ENCODE measurements at regions not wholly inside any gene's neighbourhood (a gene's known extent, or its start where the extent isn't known, plus 50 kb on each side); places are given as distances from the start of the nearest gene placed in this dataset.

- no peak overlapping the region for H3K4me3 ChIP-seq (ENCODE audit: control insufficient read depth, low read depth, low read length)
- TF ChIP-seq, protein P1, sequence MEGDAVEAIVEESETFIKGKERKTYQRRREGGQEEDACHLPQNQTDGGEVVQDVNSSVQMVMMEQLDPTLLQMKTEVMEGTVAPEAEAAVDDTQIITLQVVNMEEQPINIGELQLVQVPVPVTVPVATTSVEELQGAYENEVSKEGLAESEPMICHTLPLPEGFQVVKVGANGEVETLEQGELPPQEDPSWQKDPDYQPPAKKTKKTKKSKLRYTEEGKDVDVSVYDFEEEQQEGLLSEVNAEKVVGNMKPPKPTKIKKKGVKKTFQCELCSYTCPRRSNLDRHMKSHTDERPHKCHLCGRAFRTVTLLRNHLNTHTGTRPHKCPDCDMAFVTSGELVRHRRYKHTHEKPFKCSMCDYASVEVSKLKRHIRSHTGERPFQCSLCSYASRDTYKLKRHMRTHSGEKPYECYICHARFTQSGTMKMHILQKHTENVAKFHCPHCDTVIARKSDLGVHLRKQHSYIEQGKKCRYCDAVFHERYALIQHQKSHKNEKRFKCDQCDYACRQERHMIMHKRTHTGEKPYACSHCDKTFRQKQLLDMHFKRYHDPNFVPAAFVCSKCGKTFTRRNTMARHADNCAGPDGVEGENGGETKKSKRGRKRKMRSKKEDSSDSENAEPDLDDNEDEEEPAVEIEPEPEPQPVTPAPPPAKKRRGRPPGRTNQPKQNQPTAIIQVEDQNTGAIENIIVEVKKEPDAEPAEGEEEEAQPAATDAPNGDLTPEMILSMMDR (IDR thresholded peaks at IDR 0.05; ENCODE audit: control insufficient read depth, insufficient read depth, low read depth, low read length, missing control alignments) = no peak
- no peak for DNase-seq (ENCODE audit: low read depth)
Measured at GRCh38 chr3:110099711-110100110, 762.4 kb upstream of the DPPA4 start.

DNA sequence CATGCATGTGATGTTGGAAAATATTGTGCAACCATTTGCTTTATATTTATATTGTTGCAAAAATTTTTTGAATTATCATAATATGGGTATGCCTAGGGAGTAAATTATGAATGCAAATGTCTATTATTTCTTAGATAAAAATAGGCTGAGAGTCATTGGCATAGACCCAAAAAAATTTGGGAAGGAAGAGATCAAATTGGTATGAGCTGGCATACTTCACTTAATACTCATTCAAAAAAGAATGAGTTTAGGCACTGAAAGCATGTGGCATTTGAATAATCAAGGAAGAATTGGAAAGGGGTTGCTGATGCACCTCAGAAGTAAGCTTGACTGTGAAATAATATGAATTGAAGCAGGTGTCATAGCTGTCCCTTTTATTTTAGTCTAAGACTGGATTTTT, 764.0 kb upstream of the DPPA4 start:
- no peak for DNase-seq (ENCODE audit: low read depth)
- no peak overlapping the region for H3K4me3 ChIP-seq (ENCODE audit: control insufficient read depth, low read depth, low read length)
- TF ChIP-seq, protein P1 (IDR thresholded peaks at IDR 0.05; ENCODE audit: control insufficient read depth, insufficient read depth, low read depth, low read length, missing control alignments) = no peak

DNA sequence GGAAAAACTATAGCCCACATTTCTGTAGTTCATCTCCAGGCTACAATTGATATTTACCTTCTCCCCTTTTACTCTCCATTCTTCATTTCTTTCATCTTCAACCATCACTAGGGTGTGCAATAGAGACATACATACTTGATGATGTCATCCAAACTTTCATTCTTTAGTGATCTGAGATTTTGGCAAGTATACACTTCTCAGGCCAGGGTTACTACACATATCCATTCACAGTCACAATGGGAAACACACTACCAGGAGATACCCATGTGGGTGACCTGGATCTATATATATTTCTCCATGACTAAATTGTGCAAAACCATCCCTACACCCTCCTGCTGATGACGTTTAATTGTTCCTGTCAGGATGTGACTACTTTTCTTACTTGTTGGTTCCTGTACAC, 769.5 kb upstream of the DPPA4 start:
- TF ChIP-seq, protein P1 (IDR thresholded peaks at IDR 0.05; ENCODE audit: control insufficient read depth, insufficient read depth, low read depth, low read length, missing control alignments) = no peak
- no peak overlapping the region for H3K4me3 ChIP-seq (ENCODE audit: control insufficient read depth, low read depth, low read length)
- no peak for DNase-seq (ENCODE audit: low read depth)

GRCh38 chr3:110123946-110124345, 786.6 kb upstream of the DPPA4 start:
- DNase-seq (ENCODE audit: low read depth) = peak; percentile 14
- TF ChIP-seq, protein P1 (IDR thresholded peaks at IDR 0.05; ENCODE audit: control insufficient read depth, insufficient read depth, low read depth, low read length, missing control alignments) = no peak
- no peak overlapping the region for H3K4me3 ChIP-seq (ENCODE audit: control insufficient read depth, low read depth, low read length)

DNA sequence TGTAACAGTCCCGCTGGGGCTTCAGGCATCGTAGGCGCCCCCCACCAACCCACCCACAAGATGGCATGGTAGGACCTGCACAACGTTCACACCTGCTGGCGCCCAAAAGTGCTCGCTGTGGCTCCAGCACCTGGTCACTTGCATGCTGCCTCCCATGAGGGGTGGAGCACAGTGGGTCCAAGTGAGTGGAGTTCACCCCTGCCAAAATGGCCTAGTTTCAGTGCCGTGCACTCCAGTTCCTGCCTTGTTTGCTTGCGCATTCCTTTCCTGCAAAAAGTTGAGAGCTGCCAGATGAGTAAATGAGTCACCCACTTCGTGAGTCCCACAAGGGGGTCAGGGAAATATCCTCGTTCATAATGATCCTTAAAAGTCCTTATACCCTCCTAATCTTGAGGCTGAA, 788.7 kb upstream of the DPPA4 start:
- no peak for DNase-seq (ENCODE audit: low read depth)
- no peak overlapping the region for H3K4me3 ChIP-seq (ENCODE audit: control insufficient read depth, low read depth, low read length)
- TF ChIP-seq, protein P1 (IDR thresholded peaks at IDR 0.05; ENCODE audit: control insufficient read depth, insufficient read depth, low read depth, low read length, missing control alignments) = no peak

DNA sequence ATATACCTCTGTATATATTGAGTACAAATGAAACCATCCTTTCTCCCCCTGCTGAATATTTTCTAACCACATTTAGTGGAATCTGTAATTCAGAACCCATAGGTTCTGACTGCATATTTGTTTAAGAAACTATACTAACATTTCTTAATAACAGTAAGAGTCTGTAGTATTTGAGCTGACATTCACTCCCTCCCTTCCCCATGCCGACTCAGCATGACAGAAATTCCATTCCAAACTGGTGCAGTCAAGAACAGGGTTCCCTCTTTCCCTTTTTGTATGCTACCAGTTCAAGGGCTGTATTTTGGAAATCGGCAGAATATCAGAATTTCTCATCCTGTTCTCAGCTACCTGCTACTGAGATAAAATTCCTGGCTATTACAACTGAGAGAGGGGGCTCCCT, 796.6 kb upstream of the DPPA4 start:
- no peak overlapping the region for H3K4me3 ChIP-seq (ENCODE audit: control insufficient read depth, low read depth, low read length)
- TF ChIP-seq, protein P1 (IDR thresholded peaks at IDR 0.05; ENCODE audit: control insufficient read depth, insufficient read depth, low read depth, low read length, missing control alignments) = no peak
- no peak for DNase-seq (ENCODE audit: low read depth)

DNA sequence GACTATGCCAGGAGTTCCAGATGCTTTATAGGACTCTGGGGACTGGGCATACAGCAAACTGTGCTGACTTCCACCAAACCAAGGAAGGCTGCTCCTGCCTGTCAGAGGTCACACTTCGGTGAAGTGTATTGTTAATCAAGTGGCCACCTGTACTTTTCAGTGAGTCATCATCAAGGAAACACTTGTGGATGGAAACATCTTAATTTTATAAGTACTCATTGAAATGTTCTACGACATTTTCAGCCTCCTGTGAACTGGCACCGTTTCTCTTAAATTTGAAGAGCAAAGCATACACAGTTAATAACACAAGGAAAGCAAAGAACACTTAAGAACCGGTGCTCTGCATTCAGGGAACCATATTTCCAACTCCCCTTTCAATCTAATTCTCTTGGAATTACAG, 801.7 kb upstream of the DPPA4 start:
- H3K4me3 ChIP-seq (ENCODE audit: control insufficient read depth, low read depth, low read length) = no peak overlapping the region
- TF ChIP-seq, protein P1 (IDR thresholded peaks at IDR 0.05; ENCODE audit: control insufficient read depth, insufficient read depth, low read depth, low read length, missing control alignments) = no peak
- DNase-seq (ENCODE audit: low read depth) = no peak
